ENCODE measurements at regions not wholly inside any gene's neighbourhood (a gene's known extent, or its start where the extent isn't known, plus 50 kb on each side); places are given as distances from the start of the nearest gene placed in this dataset.

DNA sequence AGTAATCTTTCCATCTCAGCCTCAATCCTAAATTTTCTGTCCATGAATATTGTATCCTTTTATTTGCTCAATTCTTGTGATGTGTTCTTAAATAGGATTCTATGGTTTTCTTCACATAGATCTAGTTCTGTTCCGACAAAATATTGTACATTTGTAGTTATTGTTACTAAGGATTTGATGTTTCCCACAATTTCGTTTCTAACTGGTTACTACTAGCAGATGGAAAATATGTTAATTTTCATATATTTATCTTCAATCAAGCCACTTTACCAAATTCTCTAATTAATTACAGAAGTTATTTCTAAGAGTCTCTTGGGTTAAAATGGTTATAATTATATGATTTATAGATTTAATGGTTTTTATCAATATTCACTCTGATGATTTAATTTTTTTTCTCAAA lies 60.3 kb downstream of the SEC61B start:
- no peak for DNase-seq (ENCODE audit: low read depth)

DNA sequence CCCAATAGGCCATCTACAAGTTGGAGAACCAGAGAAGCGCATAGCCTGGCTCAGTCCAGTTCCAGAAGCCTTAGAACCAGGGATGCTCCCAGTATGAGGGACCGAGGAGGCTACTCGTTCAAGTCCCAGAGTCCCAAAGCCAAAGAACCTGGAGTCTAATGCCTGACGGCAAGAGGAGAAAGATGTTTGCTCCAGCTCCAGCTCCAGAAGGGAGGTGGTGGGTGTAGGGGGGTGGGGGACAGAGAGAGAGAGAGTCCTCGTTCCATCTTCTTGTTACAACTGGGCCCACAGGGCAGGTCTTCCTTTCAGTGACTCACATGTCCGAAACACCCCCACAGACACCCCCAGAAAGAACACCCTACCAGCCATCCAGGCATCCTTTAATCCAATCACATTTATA lies 63.9 kb downstream of the SEC61B start:
- no peak for DNase-seq (ENCODE audit: low read depth)

DNA sequence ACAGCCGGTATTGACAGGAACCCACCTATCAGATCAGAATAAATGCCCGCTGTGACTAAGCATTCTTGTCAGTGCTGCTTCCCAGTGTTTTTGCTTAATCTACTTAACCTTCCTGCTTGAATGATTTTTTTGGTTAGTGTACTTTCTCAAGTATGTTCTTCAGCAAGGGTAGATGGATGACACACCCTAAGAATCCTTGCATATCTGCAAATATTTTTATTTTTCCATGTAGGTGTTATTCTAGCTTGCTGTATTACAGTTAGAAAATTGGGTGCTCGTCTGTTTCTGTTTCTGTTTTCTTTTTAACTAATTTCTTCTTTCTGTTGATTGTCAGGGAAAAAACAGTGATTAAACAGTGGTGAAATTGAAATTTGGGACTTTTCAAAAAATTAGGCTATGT lies 64.5 kb downstream of the SEC61B start:
- no peak for DNase-seq (ENCODE audit: low read depth)

DNA sequence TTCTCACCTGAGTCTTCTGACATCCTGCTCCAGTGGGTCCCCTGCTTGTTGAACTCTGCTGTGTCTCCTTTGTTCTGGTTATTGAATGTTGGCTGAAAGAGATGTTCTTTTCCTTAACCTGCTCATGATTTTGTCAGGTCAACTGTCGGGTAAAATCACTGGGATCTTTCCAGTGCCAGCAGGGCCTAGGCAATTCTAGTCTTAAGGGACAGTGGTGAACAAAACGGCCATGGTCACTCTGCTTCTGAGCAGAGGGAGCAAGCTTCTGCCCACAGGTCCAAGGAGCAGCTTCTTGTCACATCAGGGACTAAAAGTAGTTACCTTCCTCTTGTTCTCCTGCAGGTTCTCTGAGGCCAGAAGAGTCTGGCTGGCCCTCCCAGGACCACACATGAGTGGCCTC lies 65.6 kb downstream of the SEC61B start:
- no peak for DNase-seq (ENCODE audit: low read depth)

DNA sequence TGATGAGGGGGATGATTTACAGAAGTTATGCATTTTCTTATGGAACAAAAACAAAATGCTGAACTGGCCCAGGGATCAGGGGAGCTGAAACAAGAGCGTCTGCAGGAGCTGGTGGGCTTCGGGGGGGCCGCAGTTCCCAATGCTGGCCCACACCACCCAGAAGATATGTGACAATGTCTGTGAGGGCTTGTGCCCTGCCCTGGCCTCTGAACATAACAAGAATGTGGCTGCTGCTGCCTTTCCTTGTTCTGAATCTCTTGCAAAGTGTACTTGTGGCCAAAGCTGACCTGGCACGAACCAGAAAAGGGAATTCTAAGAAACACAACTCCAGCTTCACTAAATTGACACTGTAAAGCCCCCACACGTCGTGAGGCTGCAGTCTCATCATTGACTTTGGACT lies 66.7 kb downstream of the SEC61B start:
- no peak for DNase-seq (ENCODE audit: low read depth)

DNA sequence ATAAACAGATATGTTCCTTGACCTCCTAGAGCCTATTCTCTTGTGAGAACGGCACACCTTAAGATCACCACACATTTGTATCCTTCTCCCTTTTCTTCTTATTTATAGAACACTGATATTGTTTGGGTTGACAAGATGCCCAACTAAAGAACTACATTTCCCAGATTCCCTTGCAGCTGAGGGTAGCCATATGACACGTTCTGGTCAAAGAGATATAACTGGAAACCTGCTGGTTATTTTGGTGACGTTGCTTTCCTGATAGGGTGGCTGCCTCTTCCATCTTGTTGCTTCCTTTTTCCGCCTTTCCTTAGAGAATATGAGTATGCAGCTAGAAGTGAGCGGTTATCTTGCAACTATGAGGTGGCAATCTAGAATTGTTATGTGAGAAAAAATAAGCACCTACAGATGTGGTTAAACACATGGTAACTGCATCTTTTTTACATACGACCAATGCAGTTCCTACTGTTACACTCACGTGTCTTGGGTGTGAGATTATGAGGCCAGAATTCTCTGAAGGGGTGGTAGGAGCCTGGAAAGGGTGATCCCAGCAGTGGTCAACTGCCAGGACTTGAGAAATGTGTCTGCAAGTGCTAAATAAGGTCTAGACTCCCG lies 72.9 kb downstream of the SEC61B start:
- no peak for DNase-seq (ENCODE audit: low read depth)

DNA sequence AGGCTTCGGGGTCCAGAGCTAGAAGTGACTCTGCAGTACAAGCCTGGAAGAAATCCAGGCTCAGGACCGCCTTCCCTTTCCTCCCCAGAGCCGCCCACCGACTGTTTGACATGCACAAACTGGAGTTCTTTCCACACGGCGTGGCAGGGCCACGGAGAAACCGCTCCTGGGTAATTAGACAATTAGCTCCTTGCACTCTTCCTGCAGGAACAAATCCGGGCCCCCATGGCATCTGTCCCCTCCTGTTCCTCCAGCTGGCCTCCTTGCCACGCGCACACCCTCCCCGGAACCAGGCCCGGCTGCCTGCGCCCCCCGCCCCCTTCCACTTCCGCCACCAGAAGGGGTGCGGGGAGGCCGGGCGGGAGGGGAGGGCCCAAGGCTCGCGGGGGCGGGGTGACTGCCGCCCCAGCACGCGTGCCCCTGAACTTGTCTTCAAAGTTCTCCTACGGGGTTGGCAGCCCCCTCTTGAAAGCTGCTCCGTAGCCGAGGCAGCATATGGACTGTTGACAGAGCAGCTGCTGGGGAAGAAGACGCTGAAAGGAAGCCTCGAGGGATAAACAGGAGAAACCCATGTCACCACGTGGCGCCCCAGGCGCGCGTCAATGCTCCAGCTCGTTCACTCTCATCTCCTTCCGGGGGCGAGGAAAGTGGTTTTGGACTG lies 74.3 kb downstream of the SEC61B start:
- DNase-seq (ENCODE audit: low read depth), result no peak

DNA sequence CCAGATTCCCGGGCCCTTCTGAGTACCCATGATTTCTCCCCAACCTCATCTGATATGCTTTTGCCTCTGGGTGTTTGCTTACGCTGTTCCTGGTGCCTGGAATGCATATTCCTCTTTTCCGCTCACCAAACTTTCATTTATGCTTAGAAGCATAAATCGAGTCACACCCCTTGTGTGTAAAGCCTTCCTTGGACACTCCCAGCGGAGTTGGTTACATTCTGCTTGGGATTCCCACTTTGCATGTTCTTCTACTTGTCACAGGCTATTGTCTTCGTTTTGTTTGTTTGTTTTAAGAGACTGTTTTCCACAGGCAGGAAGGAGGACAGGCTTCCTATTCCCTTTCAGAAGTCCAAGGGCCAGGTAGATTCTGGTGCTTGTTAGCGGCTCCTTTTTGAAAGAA lies 76.5 kb downstream of the SEC61B start:
- DNase-seq (ENCODE audit: low read depth), result no peak

DNA sequence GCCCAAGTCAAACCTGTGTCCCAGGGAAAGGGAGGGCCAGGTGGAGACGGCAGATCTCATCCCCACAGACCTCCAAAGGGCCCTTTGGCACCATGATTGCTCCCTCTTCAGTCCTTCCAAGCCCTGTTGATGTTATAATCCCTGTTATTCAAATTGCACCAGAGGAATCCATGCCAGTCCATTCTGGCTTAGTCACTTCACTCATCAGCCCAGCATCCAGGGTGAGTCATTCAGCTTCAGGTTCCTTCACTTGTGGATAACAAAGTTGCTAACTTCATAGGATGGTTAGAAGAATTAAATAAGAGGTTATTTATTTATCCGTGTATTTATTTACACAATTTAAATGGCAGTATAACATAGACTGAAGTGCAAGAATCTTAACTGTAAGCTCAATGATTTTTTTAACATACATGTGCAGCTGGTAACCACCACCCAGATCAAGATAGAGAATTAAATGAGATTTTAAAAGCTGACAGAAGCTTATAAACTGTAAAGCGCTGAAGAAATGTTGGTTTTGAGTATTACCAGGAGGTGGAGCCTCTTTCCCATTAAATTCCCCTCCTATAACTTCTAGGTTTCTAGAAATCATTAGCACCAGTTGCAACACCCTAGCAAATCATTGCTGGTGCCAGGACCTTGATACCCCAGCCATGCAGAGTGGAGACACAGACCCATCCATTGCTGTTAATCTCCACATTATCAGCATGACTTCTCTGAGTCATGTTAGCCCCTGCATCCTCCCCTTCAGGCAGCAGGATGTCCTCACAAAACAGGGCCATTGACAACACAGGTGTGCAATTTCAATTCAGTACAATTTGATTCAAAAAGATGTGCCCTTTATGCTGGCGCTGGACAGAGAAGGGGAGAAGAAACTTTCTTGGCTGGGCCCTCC lies 77.4 kb downstream of the SEC61B start:
- no peak for DNase-seq (ENCODE audit: low read depth)

DNA sequence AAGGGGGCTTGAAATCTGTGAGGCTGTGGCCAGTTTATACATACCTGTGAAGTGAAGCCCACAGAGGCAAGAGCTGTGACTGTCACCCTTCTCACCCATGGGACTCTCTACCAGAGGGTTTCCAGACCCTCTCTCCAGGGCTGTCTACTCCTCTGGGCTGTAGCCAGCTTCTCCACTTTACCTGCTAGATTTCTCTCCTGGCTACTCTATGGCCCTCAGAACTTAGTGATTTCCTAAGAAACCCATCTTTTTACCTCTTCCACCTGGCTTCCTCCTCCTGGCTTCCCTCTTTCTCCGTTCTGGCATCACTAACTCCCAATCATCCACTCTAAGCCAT lies 78.0 kb downstream of the SEC61B start:
- no peak for DNase-seq (ENCODE audit: low read depth)

DNA sequence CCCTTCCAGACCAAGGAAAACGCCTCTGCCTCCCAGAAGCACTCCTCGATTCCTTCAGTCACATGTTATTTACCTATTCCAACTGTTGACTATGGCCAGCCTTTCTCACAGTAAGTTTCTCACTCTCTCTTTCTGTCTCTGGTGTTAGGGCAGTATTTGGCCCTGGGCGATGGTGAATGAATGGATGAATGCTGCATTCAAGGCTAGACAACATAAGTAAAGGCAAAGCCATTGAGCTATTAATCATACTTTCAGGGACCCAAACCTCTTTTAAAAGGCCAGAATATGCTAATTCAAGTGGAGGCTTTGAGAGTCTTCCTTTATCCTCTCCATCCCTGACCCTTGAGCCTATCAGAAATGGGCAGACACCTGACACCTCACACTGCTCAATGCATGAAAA lies 78.5 kb downstream of the SEC61B start:
- no peak for DNase-seq (ENCODE audit: low read depth)

DNA sequence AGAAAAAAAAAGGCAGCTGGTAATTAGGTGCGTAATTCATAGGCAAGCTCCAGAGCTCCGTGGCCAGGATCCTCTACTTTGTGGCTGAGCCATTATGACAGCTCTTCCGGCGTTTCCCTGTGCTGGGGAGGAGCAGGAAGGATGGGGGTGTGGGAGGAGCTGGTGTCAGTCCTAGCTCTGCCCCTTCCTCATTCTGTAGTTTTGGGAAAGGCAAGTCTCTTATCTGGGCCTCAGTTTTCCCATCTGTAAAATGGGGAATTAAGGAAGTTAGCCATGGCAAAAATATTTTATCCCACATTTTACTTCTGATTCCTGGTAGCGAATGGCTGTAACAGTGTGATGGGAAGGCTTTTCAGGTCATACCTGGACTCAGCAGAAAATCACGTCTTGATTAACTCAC lies 81.1 kb downstream of the SEC61B start:
- no peak for DNase-seq (ENCODE audit: low read depth)

DNA sequence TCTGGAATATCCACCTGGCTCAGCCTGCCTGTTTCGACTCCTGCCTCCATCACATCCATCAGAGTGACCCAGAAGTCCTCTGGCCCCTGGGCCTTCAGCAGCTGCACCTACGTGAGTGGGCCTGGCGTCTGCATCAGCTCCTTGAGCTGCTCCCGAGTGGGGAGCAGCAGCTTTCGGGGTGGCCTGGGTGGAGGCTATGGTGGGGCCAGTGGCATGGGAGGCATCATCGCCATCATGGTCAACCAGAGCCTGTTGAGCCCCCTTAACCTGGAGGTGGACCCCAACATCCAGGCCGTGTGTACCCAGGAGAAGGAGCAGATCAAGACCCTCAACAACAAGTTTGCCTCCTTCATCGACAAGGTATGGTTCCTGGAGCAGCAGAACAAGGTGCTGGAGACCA lies 83.0 kb downstream of the SEC61B start:
- DNase-seq (ENCODE audit: low read depth), result no peak

DNA sequence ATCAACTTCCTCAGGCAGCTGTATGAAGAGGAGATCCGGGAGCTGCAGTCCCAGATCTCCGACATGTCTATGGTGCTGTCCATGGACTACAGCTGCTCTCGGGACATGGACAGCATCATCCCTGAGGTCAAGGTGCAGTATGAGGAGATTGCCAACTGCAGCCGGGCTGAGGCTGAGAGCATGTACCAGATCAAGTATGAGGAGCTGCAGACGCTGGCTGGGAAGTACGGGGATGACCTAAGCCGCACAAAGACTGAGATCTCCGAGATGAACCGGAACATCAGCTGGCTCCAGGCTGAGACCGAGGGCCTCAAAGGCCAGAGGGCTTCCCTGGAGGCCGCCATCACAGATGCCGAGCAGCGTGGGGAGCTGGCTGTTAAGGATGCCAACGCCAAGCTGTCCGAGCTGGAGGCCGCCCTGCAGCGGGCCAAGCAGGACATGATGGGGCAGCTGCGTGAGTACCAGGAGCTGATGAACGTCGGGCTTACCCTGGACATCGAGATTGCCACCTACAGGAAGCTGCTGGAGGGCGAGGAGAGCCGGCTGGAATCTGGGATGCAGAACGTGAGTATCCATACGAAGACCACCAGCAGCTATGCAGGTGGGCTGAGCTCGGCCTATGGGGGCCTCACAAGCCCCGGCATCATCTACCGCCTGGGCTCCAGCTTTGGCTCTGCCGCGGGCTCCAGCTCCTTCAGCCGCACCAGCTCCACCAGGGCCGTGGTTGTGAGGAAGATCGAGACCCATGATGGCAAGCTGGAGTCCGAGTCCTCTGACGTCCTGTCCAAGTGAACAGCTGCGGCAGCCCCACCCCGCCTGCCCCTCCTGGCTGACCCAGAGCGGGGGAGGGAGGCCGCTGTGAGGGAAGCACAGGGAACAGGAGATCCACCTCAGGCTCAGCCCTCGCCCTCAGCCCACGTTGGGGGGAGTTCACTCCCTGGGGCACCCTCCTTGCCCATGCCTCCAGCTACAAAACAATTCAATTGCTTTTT lies 84.0 kb downstream of the SEC61B start:
- no peak for DNase-seq (ENCODE audit: low read depth)

DNA sequence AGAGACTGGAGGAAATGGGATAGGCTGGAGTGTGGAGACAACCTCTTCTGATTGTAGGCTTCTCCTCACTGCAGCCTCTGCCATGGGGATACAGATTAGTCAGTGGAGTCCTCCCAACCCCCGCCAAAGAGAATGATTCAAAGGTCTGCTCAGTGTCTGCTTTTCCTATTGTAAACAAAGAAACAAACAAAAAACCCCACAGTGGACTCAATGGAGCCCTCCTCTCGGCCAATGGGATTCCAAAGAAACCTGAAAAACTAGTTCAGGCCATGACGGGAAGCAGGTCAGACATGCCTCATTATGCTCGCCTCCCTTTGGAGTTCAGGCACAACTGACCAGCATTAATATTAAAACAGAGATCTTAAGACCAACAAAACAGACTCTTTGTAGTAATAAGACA lies 85.8 kb downstream of the SEC61B start:
- no peak for DNase-seq (ENCODE audit: low read depth)

DNA sequence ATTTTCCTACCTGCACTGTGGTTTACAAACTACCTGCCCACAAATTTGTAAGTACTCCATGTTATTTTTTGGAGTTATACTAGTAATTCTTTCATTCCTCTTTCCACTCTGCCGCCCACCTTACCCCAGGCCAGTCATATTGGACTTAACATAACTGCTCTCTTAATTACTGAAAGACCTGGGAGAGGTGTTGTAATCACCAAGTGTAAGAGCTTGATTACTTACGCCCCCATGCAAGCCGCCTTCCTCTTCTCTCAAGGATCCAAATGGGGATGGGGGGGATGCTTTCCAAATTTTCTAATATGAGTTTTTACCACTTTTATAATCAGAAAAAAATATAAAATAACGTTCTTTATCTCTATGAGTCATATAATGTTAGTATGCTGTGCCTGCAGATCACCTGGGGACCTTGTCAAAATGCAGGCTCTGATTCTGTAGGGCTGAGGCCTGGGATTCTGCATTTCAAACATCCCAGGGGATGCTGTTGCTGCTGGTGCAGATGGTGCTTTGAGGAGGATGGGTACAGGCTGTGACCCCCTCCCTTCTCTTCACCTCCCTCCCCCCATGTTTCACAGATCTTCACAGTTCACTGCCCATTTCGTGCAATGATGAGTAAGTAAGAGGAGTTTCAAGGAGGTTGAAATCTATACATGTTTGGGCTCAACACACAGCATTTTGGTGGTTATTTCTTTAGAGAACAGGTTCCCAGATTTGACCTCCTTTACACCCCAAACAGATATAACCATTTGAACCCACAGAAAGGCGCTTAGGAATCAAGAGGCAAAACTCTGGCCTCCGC lies 87.3 kb downstream of the SEC61B start:
- no peak for DNase-seq (ENCODE audit: low read depth)

DNA sequence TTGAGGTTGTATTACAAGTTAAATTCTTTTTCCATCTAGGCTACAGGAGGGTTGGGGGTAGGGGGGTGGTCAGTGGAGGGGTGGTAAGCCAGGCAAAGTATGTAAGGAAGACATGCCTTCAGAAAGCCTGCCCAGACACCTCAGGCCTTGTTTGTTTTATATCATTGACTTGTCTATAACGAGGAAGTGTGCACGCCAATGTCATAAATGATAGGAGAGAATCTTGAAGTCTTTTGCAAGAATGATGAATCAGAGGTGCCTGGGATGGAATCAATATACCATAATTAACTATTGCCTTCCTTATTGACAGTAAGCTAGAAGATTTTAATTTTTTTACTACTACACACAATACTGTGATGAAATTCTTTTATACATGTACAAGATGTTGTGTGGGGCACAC lies 90.7 kb downstream of the SEC61B start:
- no peak for DNase-seq (ENCODE audit: low read depth)

DNA sequence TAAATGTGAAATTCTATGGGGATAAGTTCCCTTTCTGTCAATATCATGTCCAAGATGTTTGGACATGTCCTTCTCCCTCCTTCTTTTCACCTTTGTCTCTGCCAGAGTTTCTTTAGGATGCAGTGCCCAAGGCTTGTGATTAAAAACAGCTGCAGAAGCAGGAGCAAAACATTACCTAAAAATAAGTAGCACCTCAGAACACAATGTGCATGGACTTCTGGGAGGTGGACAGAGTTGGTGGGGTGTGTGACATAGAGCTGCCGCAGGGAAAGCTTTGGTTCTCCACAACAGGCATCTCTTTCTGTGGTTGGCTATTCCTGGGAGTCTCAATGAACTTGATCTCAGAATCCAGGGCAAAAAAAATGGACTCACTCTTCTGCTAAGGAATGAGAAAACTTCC lies 97.0 kb downstream of the SEC61B start:
- DNase-seq (ENCODE audit: low read depth), result no peak

DNA sequence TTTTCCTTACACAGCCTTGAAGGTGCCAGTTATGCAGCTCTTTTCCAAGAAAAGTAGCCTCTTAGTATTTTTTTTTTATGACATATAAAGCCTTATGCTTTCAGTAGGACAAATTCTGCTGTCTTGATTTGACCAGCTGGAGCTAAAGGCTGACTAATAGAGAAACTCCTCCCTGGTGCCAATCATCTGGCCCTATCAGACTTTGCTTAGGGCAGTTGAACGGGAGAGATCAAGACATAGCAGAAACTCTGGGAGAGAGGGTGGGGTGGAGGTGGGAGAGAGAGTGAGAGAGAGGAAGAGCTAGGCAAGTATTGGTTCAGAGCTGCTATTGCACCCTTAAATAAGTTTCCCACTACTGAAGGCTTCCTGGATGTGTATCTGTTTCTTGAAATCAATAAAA lies 100.2 kb downstream of the SEC61B start:
- DNase-seq (ENCODE audit: low read depth), result no peak

DNA sequence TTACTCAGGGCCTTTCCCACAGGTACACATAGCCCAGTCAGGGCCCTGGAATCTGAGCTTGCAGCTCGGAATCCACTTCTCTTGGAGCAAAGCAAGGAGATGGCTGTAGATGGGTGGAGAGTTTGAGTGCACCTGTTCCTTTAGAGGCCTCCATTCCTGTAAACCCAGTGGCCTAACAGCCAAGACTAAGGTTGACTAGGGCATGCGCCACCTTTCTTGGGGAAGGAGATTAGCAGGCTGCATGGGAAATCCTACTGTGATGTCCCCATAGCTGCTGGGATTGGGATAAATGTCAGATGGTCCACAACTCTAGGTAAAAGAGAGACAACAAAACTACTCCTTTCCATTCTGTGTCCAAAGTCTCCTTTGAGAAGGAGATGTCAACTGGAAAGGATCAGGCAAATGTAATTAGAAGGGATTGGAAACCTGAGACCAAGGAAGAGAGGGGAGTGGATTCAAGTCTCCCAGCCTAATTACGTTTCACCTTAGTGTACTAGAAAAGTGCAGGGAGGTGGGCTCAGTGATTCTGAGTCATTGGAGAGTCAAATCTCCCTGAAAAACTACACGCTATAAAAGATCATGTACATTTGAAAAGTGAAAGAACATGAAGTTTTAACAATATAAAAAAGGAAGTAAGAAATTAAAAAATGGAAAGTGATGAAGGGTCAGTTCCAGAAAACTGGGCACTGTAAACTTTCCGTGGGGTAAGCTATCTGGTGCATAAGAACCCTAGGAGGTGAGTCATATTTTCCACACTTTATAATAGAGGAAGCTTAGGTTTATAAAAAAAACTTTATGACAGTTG lies 104.2 kb downstream of the SEC61B start:
- DNase-seq (ENCODE audit: low read depth), result no peak

DNA sequence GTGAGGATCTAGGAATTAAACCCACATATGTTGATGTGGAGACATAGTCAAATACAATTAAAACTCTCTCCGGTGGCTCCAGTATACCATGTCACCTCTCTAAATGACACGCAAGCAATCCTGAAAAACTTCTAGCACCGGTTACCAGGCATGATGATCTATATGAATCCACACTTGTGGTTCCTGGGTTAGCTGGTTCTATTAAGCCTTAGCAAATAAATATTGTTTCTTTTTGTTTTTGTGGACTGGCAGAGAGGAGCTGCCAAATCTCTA lies 104.8 kb downstream of the SEC61B start:
- no peak for DNase-seq (ENCODE audit: low read depth)
